ENCODE measurements at regions not wholly inside any gene's neighbourhood (a gene's known extent, or its start where the extent isn't known, plus 50 kb on each side); places are given as distances from the start of the nearest gene placed in this dataset.
"Not testable (repeated sequence)": the region's sequence is repeated elsewhere in the genome, so short reads cannot be mapped to it uniquely, and the experiment has no call there.

DNA sequence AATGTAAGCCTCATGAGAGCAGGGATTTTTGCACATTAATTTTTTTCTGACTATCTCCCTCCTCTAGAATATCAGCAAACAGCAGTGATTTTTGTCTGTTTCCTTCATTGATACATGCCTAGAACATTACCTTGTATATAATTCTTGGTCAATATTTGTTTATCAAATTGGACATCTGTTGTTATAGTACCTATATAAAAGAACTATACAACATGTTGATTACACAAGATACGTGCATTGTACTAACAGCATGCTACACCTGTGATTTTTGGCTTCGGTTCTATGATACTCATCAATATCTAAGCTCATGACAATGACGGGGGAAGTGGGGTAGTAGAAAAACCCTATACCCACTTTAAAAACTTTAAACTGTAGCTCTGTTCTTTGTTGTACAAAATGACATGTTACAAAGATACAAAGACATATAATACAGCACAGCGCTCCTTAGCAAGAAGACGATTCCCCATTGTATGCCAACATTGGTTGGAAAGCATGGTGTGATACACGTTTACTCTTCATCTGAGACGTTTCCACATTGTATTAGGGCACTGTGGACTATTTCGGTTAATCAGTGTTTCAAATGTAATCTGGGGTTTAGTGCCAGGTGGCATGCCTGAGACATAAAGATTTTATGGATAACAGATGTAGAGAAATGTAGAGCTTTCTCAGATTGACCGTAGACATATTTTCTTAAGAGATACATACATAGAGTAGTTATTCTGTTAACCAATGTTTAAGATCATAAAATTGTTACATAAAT lies 70.5 kb upstream of the FOXP2 start:
- no peak overlapping the region for H3K4me3 ChIP-seq (ENCODE audit: low read length)
- no peak for DNase-seq (ENCODE audit: low read depth)
- TF ChIP-seq, protein P1, sequence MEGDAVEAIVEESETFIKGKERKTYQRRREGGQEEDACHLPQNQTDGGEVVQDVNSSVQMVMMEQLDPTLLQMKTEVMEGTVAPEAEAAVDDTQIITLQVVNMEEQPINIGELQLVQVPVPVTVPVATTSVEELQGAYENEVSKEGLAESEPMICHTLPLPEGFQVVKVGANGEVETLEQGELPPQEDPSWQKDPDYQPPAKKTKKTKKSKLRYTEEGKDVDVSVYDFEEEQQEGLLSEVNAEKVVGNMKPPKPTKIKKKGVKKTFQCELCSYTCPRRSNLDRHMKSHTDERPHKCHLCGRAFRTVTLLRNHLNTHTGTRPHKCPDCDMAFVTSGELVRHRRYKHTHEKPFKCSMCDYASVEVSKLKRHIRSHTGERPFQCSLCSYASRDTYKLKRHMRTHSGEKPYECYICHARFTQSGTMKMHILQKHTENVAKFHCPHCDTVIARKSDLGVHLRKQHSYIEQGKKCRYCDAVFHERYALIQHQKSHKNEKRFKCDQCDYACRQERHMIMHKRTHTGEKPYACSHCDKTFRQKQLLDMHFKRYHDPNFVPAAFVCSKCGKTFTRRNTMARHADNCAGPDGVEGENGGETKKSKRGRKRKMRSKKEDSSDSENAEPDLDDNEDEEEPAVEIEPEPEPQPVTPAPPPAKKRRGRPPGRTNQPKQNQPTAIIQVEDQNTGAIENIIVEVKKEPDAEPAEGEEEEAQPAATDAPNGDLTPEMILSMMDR (conservative IDR thresholded peaks at IDR 0.05; ENCODE audit: low read length), result no peak

DNA sequence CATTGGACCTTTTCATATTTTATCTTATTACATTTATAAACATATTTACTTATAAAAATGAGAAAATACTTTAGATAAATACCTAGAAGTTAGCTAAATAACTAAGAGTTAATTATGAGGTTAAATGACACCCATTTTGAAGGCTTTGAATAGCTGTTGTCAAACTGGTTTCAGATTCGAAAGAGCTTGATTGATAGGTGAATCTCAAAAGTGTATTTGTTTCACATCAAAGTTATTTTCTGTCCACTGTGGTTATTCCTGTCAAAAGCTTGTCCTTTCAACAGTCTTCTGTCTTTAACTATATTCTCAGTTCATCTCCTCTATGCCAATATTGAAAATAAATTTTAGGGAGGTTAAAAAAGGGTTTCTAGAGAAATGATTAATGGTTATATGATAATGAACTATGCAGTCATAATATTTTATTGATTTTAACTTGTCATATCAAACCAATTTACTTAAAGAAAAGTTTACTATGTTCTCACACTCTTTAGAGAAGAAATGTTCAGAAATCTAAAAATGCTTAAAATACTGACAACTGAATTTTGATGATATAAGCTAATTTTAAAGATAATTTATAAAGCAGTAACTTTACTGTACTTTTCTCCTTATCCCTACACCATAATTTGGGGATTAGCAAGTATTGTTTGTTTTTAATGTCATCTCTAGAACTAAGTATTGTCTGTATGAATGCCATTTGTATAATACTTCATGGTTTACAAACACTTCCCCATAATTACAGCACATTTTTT lies 72.0 kb upstream of the FOXP2 start:
- TF ChIP-seq, protein P1 (conservative IDR thresholded peaks at IDR 0.05; ENCODE audit: low read length), result no peak
- no peak overlapping the region for H3K4me3 ChIP-seq (ENCODE audit: low read length)
- DNase-seq (ENCODE audit: low read depth), result no peak

DNA sequence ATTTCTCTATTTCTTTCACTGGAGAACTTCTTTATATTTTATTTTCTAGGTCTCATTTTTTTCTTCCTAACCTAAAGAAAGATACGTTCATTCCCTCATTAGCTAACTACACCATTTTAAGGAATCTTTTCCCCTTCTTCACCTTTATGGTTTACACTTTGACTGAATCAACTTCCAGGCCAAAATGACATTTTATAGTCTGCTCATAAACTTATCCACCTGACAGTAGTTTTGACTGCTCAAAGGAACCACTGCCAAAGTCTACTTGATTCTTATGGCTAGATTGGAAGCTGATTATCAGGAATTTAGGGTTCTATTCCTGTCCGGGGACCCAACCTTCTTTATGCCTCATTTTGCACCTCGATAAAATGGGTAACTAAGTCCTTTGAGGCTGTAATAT lies 73.0 kb upstream of the FOXP2 start:
- TF ChIP-seq, protein P1 (conservative IDR thresholded peaks at IDR 0.05; ENCODE audit: low read length), result no peak
- H3K4me3 ChIP-seq (ENCODE audit: low read length), result no peak overlapping the region
- no peak for DNase-seq (ENCODE audit: low read depth)

DNA sequence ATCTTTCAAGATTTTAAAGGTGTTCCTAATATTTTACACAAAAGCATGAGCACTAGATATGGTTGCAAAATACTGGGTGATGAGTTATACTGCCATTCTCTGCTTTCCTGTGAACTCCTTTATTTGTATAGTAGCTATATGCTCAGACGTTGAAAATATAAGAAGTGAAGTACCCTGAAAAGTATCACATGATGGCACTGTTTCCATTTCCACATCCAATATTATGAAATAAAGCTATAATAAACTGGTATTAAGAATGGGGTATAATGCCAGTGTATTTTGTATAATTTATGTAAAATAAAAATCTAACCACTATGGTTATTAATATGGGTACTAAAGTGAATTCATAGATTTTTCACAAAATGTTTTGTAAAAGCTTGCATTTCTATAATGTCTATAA lies 79.6 kb upstream of the FOXP2 start:
- TF ChIP-seq, protein P1 (conservative IDR thresholded peaks at IDR 0.05; ENCODE audit: low read length), result no peak
- DNase-seq (ENCODE audit: low read depth), result no peak
- H3K4me3 ChIP-seq (ENCODE audit: low read length), result no peak overlapping the region

DNA sequence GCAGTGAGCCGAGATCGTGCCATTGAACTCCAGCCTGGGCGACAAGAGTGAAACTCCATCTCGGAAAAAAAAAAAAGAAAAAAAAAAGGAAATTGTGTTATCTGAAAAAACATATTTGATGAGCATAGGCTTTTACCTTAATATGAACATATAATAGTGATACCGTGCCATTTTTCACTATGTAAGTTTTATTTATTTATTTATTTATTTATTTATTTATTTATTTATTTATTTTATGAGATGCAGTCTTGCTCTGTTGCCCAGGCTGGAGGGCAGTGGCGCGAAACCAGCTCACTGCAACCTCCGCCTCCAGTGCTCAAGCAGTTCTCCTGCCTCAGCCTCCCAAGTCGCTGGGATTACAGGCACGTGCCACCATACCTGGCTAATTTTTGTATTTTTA lies 85.2 kb upstream of the FOXP2 start:
- not testable (repeated sequence) for DNase-seq (ENCODE audit: low read depth); H3K4me3 ChIP-seq (ENCODE audit: low read length)

DNA sequence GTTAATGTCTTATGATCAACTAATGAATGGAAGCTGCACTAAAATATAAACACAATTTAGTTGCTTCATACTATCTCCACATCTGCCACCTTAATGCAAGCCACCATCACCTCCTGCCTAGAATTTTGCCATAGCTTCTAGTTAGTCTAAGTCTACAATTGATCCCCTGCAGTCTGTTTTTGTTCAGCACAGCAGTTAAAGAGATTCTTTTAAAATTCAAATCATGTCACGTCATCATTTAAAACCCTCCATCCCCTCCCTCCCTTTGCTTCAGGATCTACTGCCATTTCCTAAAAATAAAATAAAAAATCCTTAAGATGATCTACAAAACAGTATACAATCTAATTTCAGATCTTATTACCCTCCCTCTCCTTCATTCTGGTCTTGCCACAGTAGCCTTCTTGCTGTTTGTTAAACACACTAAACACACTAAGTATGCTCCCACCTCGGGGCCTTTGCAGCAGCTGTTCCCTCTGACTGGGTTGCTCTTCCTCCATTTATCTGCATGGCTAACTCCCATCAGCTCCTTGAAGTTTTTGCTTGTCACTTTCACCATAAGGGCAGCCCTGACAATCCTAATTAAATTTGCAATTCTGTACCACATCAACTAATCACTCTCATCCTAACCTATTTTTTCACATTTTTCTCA lies 97.0 kb upstream of the FOXP2 start:
- H3K4me3 ChIP-seq (ENCODE audit: low read length), result no peak overlapping the region
- DNase-seq (ENCODE audit: low read depth), result no peak
- TF ChIP-seq, protein P1 (conservative IDR thresholded peaks at IDR 0.05; ENCODE audit: low read length), result no peak

DNA sequence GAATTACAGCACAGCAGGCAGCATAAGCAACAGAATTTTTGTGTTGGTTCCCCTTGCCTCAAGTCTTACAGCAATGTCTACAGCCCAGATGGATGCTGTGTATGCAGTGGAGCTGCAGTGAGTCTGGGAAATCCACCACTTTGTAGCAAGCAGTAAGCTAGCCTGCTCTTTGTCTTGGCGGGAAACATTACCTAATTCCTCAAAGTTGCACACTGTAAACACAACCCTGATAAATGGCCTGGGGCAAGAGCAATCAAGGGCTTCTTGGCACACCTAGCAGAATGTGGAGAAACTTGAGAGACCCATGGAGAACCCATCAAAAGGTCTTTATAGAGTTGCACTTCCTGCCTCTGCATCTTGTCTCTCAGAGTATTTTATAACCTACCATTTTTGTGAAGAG lies 102.0 kb upstream of the FOXP2 start:
- no peak overlapping the region for H3K4me3 ChIP-seq (ENCODE audit: low read length)
- DNase-seq (ENCODE audit: low read depth), result no peak
- TF ChIP-seq, protein P1 (conservative IDR thresholded peaks at IDR 0.05; ENCODE audit: low read length), result no peak
